K562 (cell line): ENCODE measurements at regions not wholly inside any gene's neighbourhood (a gene's known extent, or its start where the extent isn't known, plus 50 kb on each side); places are given as distances from the start of the nearest gene placed in this dataset.

Source experiments
- ATAC-seq: fragments of 200-7000 bp; cut with Tn5 transposase; 3 replicates; pipeline ENCODE4 v1.9.1; 2020; ENCODE audit warnings: moderate library complexity
- BruUV-seq: library from RNA; stranded (reverse); fragments of 400-500 nt; replicated peaks from 2 replicates; lab custom pipeline; 2021; lab: Mats Ljungman, UMichigan
- CTCF ChIA-PET: fragments of 300-600 bp; formaldehyde crosslinking; extraction: SDS; loops from one replicate; lab custom pipeline; 2021; ENCODE audit warnings: low intra/inter-chr PET ratio; lab: Yijun Ruan, JAX
- POLR2A ChIA-PET: fragments of 300-600, 350-650 bp; sonication (Branson Sonifier 250); formaldehyde crosslinking; extraction: SDS; loops from one replicate; lab custom pipeline; 2021; ENCODE audit warnings: antibody characterized with exemption, inconsistent platforms; lab: Yijun Ruan, JAX
- DNase-seq, 4 experiments: peaks; one replicate each; pipeline versions ENCODE4 v3.0.0 to v3.0.0-alpha.2; 2011 to 2018; ENCODE audit warnings: low spot score in 3 of 4, mixed read lengths in 3 of 4; ENCODE audit errors: extremely low read depth in 1 of 4
- FAIRE-seq: peaks from 2 replicates; lab custom pipeline; 2011; peaks lifted over from hg19 to GRCh38; lab: Jason Lieb, UNC
- H2AFZ ChIP-seq: 2 replicates; pipeline ENCODE4 v1.6.0; 2011; ENCODE audit warnings: low read depth, low read length, control low read depth, inconsistent platforms
- H3K27ac ChIP-seq: fragments of 200-600 bp; 3 replicates; pipeline ENCODE4 v1.8.0; 2011; ENCODE audit warnings: low read depth, mild to moderate bottlenecking, control low read depth, inconsistent platforms, low read length, moderate library complexity, mixed read lengths; ENCODE audit errors: extremely low read depth
- H3K27me3 ChIP-seq, 2 experiments: fragments of 300-600 bp in 1 of 2; 2 replicates in 1 of 2; 3 replicates in 1 of 2; pipeline versions ENCODE4 v1.6.0 to v1.8.0; 2011; ENCODE audit warnings: inconsistent platforms in 2 of 2, low read length in 2 of 2, mild to moderate bottlenecking in 1 of 2, mixed read lengths in 1 of 2, moderate library complexity in 1 of 2; ENCODE audit not compliant: control insufficient read depth in 2 of 2, insufficient read depth in 2 of 2
- H3K36me3 ChIP-seq: fragments of 300-600 bp; 3 replicates; pipeline ENCODE4 v1.8.0; 2011; ENCODE audit warnings: mild to moderate bottlenecking, low read length, inconsistent platforms; ENCODE audit not compliant: control insufficient read depth, insufficient read depth
- H3K4me1 ChIP-seq, 2 experiments: fragments of 200-600 bp in 1 of 2; replicated peaks in 1 of 2; 2 replicates in 1 of 2; 3 replicates in 1 of 2; pipeline versions ENCODE4 v1.5.1 to v1.8.0; 2011; ENCODE audit warnings: inconsistent platforms in 2 of 2, low read length in 2 of 2, mild to moderate bottlenecking in 1 of 2, mixed read lengths in 1 of 2, moderate library complexity in 1 of 2; ENCODE audit not compliant: control insufficient read depth in 2 of 2, insufficient read depth in 2 of 2
- H3K4me2 ChIP-seq: 2 replicates; pipeline ENCODE4 v1.6.1; 2011; ENCODE audit warnings: low read length, control low read depth, inconsistent platforms, mixed read lengths; ENCODE audit not compliant: insufficient read depth
- H3K4me3 ChIP-seq: fragments of 200-600 bp; sonication (generic), shearing (Covaris generic); 2 replicates; pipeline ENCODE4 v1.5.1; 2016; ENCODE audit warnings: control low read depth, inconsistent platforms
- H3K79me2 ChIP-seq: fragments of 200-600 bp; 3 replicates; pipeline ENCODE4 v1.8.0; 2011; ENCODE audit warnings: low read length, inconsistent platforms; ENCODE audit not compliant: control insufficient read depth, insufficient read depth
- H3K9ac ChIP-seq, 2 experiments: 2 replicates each; pipeline versions ENCODE4 v1.6.0 to v1.6.1; 2011; ENCODE audit warnings: low read depth in 2 of 2, low read length in 2 of 2, control low read depth in 1 of 2, inconsistent platforms in 1 of 2, mild to moderate bottlenecking in 1 of 2, mixed read lengths in 1 of 2; ENCODE audit not compliant: insufficient read depth in 1 of 2
- H3K9me1 ChIP-seq: one replicate; pipeline ENCODE4 v1.6.0; 2011; ENCODE audit warnings: inconsistent platforms, mild to moderate bottlenecking, low read length, moderate library complexity; ENCODE audit not compliant: control insufficient read depth, insufficient read depth
- H3K9me3 ChIP-seq: replicated peaks from 2 replicates; pipeline ENCODE4 v1.5.1; 2011; ENCODE audit warnings: low read depth, low read length, inconsistent platforms; ENCODE audit not compliant: control insufficient read depth, insufficient read depth
- H4K20me1 ChIP-seq: replicated peaks from 2 replicates; pipeline ENCODE4 v1.6.1; 2011; ENCODE audit warnings: low read length, inconsistent platforms, mixed read lengths; ENCODE audit not compliant: control insufficient read depth, insufficient read depth
- CBX2 ChIP-seq: fragments of 200-600 bp; sonication (generic); IDR thresholded peaks from one replicate; pipeline ENCODE4 v1.6.1; 2012; ENCODE audit warnings: mild to moderate bottlenecking, low read length, inconsistent platforms; ENCODE audit not compliant: insufficient read depth, poor library complexity, severe bottlenecking
- CSDE1 ChIP-seq, 2 experiments: fragments of 450-650 bp; IDR thresholded peaks; 2 replicates each; pipeline ENCODE4 v1.6.1; 2016; ENCODE audit warnings: mild to moderate bottlenecking in 1 of 2
- FOSL1 ChIP-seq: fragments of 200-800 bp; sonication (Bioruptor generic); conservative IDR thresholded peaks from 2 replicates; pipeline ENCODE4 v1.6.1; 2016; ENCODE audit warnings: missing genetic modification characterization, missing compliant biosample characterization
- FOXA1 ChIP-seq: fragments of 450-650 bp; IDR thresholded peaks from 2 replicates; pipeline ENCODE4 v1.6.1; 2016; ENCODE audit warnings: mild to moderate bottlenecking, borderline replicate concordance
- GATA2 ChIP-seq: sonication (generic); formaldehyde crosslinking; IDR thresholded peaks from 2 replicates; pipeline ENCODE4 v1.4.0; 2020; ENCODE audit warnings: mild to moderate bottlenecking, missing genetic modification reagents
- HDAC6 ChIP-seq: IDR thresholded peaks from 2 replicates; pipeline ENCODE4 v1.6.1; 2012; ENCODE audit warnings: low read depth, mild to moderate bottlenecking, control low read depth, inconsistent platforms, low read length, moderate library complexity
- JUN ChIP-seq, 2 experiments: sonication (generic) in 1 of 2; formaldehyde crosslinking in 1 of 2; IDR thresholded peaks; 2 replicates each; pipeline versions ENCODE4 v1.6.1 to v1.8.0; 2012 to 2022; ENCODE audit warnings: borderline replicate concordance in 2 of 2, mild to moderate bottlenecking in 2 of 2, improper control_type of control experiment in 1 of 2, low read depth in 1 of 2, low read length in 1 of 2, missing genetic modification reagents in 1 of 2
- KLF1 ChIP-seq: fragments of 450-650 bp; IDR thresholded peaks from 2 replicates; pipeline ENCODE4 v1.6.1; 2016; ENCODE audit warnings: missing genetic modification characterization, missing compliant biosample characterization
- MCM2 ChIP-seq: fragments of 450-650 bp; IDR thresholded peaks from 2 replicates; pipeline ENCODE4 v1.6.1; 2017; ENCODE audit warnings: low read depth, mild to moderate bottlenecking
- SIRT6 ChIP-seq: IDR thresholded peaks from one replicate; pipeline ENCODE4 v1.6.1; 2012; ENCODE audit warnings: low read depth, mild to moderate bottlenecking, control low read depth, inconsistent platforms, low read length, moderate library complexity
- SOX6 ChIP-seq: fragments of 450-650 bp; IDR thresholded peaks from 2 replicates; pipeline ENCODE4 v1.6.1; 2014; ENCODE audit warnings: mild to moderate bottlenecking
- TRIM28 ChIP-seq: fragments of 450-650 bp; IDR thresholded peaks from 2 replicates; pipeline ENCODE4 v1.6.1; 2017
- ZNF561 ChIP-seq: fragments of 450-650 bp; formaldehyde crosslinking; conservative IDR thresholded peaks from 2 replicates; pipeline ENCODE4 v1.4.0; 2020; ENCODE audit warnings: mild to moderate bottlenecking, moderate library complexity
- ZNF644 ChIP-seq: fragments of 200-800 bp; sonication (Bioruptor generic); IDR thresholded peaks from 2 replicates; pipeline ENCODE4 v1.6.1; 2016; ENCODE audit warnings: low read depth, missing genetic modification characterization, missing compliant biosample characterization
- WGBS: fragments of 100-300 bp; shearing (Covaris generic); methylation state at CpG from one replicate; pipeline ENCODE4 v1.1.6; 2016; ENCODE audit warnings: low coverage, mixed read lengths; ENCODE audit not compliant: insufficient coverage; ENCODE audit errors: missing lambda C conversion rate; 5-methylcytosine and 5-hydroxymethylcytosine counted together
- in situ Hi-C: fragments of 300-500 bp; cut with MboI; formaldehyde crosslinking; loops from 4 replicates; pipeline ENCODE4 v1.15.0; 2018; ENCODE audit warnings: inconsistent platforms, mixed read lengths
- intact Hi-C: fragments of 100-400 bp; cut with micrococcal nuclease; formaldehyde crosslinking; loops from 2 replicates; pipeline ENCODE4 v1.14.2; 2022
- TF ChIP-seq, protein P1 (sequence below), 2 experiments: IDR thresholded peaks; 2 replicates each; pipeline ENCODE4 v1.6.1; 2012; ENCODE audit warnings: improper control_type of control experiment in 2 of 2, low read depth in 2 of 2, low read length in 2 of 2, borderline replicate concordance in 1 of 2
- TF ChIP-seq, protein P2 (sequence below), 3 experiments: fragments of 200-800 bp in 1 of 3; fragments of 250-450 bp in 1 of 3; fragments of 450-650 bp in 1 of 3; sonication (Bioruptor Pico) in 1 of 3; sonication (Bioruptor generic) in 1 of 3; formaldehyde crosslinking in 1 of 3; IDR thresholded peaks; 2 replicates each; pipeline versions ENCODE4 v1.6.1 to v1.8.0; 2016 to 2022; ENCODE audit warnings: mild to moderate bottlenecking in 2 of 3, missing genetic modification characterization in 2 of 3, missing compliant biosample characterization in 1 of 3, moderate library complexity in 1 of 3

DNA sequence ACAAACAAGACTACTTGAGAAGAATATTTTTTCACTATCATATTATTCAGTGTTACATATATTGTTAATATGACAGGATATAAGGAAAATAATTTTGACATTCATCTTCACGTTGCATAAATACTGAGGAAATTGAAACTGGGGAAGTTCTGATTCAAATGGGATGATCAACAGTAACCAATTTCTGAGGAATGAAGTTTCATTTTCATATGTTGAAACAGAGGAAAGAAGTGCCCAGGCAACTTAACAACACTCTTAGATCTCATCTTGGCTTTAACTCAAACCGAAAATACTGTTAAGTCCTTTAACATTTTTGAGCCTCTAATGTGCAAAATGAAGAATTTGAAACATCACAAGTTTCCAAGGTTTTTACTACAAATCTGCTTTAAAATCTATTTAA lies 612.2 kb upstream of the VRK2 start (continued):
- TF ChIP-seq, protein P1, sequence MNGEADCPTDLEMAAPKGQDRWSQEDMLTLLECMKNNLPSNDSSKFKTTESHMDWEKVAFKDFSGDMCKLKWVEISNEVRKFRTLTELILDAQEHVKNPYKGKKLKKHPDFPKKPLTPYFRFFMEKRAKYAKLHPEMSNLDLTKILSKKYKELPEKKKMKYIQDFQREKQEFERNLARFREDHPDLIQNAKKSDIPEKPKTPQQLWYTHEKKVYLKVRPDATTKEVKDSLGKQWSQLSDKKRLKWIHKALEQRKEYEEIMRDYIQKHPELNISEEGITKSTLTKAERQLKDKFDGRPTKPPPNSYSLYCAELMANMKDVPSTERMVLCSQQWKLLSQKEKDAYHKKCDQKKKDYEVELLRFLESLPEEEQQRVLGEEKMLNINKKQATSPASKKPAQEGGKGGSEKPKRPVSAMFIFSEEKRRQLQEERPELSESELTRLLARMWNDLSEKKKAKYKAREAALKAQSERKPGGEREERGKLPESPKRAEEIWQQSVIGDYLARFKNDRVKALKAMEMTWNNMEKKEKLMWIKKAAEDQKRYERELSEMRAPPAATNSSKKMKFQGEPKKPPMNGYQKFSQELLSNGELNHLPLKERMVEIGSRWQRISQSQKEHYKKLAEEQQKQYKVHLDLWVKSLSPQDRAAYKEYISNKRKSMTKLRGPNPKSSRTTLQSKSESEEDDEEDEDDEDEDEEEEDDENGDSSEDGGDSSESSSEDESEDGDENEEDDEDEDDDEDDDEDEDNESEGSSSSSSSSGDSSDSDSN (IDR thresholded peaks at IDR 0.05; ENCODE audit: borderline replicate concordance in 1 of 2, low read depth in 2 of 2, low read length in 2 of 2), result no peak
- TF ChIP-seq CSDE1 (IDR thresholded peaks at IDR 0.05) (no peak), FOSL1 (tag) (no peak)

DNA sequence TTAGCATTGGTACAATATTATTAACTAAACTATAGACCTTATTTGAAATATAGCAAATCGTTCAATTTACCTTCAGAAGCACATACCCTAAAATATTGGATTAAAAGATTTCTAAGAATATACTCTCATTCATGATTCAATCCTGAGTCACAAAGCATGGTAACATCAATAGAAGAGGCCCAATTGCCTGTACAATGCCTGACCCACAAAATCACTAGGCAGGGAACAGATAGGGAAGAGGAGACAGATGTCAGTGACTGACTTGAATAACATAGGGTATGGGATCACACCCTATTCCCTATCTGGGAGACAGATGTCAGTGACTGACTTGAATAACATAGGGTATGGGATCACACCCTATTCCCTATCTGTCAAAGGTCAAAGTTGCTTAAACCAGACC lies 611.6 kb upstream of the VRK2 start:
- Histone ChIP-seq H2AFZ (no peak overlapping the region), H3K27me3 (no peaks in the 10 kb centered on the region), H4K20me1 (no peaks in the 10 kb centered on the region), H3K9me3 (no peaks in the 10 kb centered on the region), H3K4me3 (no peak overlapping the region), H3K4me2 (no peak overlapping the region), H3K9ac (no peak overlapping the region), H3K36me3 (no peaks in the 10 kb centered on the region), H3K79me2 (no peaks in the 10 kb centered on the region), H3K27ac (no peak overlapping the region), H3K9me1 (no peaks in the 10 kb centered on the region), H3K4me1 (no peaks in the 10 kb centered on the region)
- in situ Hi-C loops (no loop called here), intact Hi-C loops (no loop called here)
- DNase-seq (no peak), FAIRE-seq (no peak), ATAC-seq (no peak)
- no TSS peak for BruUV-seq
- WGBS, result 0% methylated on average over 1 of the region's 1 CpG
- POLR2A ChIA-PET, result no interaction called here
- CTCF ChIA-PET, result no interaction called here
- no peak for TF ChIP-seq ZNF644 (tag)
- TF ChIP-seq KLF1 (tag), result no peak
- no peak for TF ChIP-seq SOX6
- no peak for TF ChIP-seq GATA2
- TF ChIP-seq ZNF561, result no peak
- no peak for TF ChIP-seq JUN (IDR thresholded peaks at IDR 0.05; ENCODE audit: borderline replicate concordance, low read depth, low read length)
- TF ChIP-seq JUN (CRISPR knock-in tag; IDR thresholded peaks at IDR 0.05; ENCODE audit: borderline replicate concordance), result no peak
- no peak for TF ChIP-seq MCM2
- no peak for TF ChIP-seq CBX2
- no peak for TF ChIP-seq FOXA1
- no peak for TF ChIP-seq HDAC6
- TF ChIP-seq SIRT6, result no peak
- TF ChIP-seq, protein P2, sequence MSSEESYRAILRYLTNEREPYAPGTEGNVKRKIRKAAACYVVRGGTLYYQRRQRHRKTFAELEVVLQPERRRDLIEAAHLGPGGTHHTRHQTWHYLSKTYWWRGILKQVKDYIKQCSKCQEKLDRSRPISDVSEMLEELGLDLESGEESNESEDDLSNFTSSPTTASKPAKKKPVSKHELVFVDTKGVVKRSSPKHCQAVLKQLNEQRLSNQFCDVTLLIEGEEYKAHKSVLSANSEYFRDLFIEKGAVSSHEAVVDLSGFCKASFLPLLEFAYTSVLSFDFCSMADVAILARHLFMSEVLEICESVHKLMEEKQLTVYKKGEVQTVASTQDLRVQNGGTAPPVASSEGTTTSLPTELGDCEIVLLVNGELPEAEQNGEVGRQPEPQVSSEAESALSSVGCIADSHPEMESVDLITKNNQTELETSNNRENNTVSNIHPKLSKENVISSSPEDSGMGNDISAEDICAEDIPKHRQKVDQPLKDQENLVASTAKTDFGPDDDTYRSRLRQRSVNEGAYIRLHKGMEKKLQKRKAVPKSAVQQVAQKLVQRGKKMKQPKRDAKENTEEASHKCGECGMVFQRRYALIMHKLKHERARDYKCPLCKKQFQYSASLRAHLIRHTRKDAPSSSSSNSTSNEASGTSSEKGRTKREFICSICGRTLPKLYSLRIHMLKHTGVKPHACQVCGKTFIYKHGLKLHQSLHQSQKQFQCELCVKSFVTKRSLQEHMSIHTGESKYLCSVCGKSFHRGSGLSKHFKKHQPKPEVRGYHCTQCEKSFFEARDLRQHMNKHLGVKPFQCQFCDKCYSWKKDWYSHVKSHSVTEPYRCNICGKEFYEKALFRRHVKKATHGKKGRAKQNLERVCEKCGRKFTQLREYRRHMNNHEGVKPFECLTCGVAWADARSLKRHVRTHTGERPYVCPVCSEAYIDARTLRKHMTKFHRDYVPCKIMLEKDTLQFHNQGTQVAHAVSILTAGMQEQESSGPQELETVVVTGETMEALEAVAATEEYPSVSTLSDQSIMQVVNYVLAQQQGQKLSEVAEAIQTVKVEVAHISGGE (CRISPR knock-in tag; IDR thresholded peaks at IDR 0.05), result no peak
- no peak for TF ChIP-seq TRIM28
